NCI-H748 (cell line): ENCODE measurements at regions not wholly inside any gene's neighbourhood (a gene's known extent, or its start where the extent isn't known, plus 50 kb on each side); places are given as distances from the start of the nearest gene placed in this dataset.
"Not testable (repeated sequence)": the region's sequence is repeated elsewhere in the genome, so short reads cannot be mapped to it uniquely, and the experiment has no call there.

Experiments used
- DNase-seq: peaks from one replicate; lab custom pipeline; 2025; ENCODE audit not compliant: unreplicated experiment; lab: John Stamatoyannopoulos, UW

DNA sequence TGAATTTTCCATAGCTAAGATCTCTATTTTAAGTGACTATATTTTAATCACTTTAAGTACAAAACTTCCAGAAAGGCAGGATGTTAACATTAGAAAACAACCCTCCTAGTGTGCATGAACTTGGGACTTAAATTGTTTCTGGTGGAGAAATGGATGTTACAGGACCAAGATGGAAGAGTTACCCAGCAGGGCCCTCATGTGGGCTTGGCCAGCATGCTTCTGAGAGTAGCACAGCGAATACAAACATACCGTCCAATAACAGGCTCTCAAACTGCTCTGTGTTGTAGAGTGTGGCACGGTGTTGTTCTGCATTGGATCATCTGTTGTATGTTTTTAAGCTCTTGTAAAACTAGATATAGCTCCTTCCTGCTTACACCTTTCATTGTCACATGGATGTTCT lies 346.1 kb upstream of the SMIM21 start:
- no peak for DNase-seq

DNA sequence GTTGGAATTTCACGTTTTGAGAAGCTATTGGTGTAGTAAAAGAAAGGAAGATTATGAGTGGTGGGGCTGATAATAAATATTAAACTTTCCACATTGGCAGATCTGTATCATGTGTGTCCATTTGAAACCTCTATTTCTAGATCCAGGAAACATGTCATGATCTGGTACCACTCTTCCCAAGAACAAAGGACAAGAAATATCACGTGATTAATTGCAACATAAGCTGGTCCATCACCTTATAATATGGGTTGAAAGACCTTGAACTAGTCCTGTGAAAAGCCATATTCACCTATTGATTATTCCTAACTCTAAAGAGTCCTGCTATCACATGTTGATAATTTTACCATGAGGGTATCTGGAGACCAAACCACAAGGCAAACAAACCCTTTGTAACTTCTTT lies 335.3 kb upstream of the SMIM21 start:
- DNase-seq, result no peak

DNA sequence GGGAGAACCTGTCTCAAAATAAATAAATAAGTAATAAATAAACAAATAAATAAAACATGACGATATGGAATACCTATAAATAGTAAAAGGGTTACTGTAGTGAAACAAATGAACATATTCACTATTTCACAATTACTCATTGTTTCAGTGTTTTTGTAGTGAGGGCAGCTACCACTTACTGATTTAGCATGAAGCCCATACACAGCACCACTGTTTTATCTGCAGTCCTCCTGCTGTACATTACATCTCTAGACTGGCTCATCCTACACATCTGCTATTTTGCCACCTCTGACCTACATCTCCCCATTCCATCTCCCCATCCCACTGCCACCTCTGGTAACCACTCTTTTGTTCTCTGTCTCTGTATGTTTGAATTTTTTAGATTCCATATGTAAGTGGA lies 332.7 kb upstream of the SMIM21 start:
- DNase-seq, result no peak

DNA sequence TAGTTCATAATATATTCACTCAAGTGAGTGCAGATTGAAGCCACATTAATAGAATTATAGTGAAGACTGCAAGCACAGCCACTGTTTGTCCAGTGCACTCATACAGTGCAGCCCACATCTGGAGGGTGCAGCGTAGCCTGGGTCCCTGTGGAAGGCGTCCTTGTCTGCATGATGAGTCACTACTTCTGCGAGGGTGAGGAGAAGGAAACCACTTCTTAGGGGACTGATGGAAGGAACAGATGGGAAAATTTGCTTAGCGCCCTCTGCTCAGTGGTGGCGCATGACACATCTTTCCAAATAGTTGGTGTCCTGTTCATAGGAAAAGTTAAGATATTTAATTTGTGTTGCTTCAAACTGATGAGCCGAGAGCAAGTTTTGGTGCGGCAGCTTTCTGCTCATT lies 330.4 kb upstream of the SMIM21 start:
- DNase-seq, result no peak

DNA sequence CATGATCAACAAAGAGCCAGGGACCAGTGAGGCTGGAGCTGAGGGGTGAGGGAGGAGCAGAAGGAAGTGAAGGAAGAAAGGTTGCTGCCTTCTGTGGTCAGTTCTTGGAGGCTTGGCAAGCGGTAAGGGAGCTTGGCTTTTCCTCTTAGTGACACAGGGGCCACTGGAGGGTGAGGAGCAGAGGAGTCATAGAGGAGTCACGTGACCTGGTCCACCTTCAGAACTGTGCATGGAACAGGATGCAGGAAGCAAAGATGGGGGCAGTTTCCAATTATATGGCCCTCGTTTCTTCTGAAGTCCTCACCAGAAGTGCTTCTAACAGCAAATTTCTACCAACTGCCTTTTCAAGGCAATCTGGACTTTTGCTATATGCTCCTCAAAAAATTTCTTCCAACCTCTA lies 326.9 kb upstream of the SMIM21 start:
- no peak for DNase-seq

DNA sequence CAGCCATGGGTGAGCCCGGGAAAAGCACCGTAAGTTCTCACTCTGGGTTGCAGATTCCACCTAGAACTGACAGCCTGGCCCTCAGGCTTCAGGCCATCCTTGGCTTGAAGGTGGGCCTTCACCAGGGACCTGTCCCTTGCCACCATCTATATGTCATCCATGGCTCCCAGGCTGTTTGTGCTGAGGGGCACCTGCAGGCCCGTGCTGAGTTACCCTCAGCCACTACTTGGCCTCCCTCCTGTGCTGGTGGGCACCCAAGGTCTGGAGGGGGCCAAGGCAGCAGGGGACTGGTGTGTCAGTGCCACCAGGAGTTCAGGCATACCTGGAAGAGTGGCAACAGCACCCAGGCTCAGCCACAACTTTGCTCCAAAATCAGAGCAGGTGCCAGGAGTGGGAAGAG lies 326.2 kb upstream of the SMIM21 start:
- no peak for DNase-seq

DNA sequence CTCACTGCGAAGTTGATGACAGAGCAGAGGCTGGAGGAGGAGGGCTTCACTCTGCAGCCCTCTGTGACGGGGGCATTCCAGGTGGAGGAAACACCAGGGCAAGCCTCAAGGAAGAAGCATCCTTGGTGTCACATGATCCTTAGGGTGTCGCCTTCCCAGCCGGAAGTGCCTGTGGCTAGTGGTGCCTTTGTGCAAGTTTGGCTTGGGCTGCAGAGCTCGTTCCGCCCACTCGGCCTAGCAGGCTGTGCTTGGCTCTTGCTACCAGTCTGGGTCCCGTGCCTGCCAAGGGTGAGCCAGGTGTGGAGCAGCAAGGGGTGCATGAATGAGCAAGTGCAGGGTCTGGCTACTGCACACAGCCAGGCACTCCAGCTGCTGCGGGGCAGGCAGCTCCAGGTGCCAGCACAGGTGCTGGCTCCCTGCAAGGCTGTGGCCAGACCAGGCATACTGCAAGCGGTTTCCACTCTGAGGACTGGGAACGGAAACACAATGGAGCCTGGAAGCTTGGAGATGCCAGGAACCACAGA lies 325.3 kb upstream of the SMIM21 start:
- DNase-seq, result peak; percentile 17

DNA sequence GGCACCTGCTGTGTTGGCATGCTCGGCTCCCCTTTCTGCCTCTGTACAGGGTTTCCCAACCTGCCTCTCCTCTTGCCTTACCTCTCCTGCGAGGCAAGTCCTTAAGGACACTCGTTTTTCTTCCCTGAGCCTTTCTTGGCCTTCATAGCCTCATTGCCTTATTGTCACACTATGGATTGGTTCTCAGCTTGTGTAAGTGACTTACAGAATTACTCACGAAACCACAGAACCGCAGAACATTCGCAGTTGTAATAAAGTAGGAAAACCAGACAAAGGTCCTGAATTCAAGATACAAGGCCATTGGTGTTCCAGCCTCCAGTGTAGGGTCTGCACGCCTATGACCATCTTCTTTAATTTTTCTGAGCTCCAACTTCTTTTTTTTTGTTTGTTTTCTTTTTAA lies 317.6 kb upstream of the SMIM21 start:
- no peak for DNase-seq

DNA sequence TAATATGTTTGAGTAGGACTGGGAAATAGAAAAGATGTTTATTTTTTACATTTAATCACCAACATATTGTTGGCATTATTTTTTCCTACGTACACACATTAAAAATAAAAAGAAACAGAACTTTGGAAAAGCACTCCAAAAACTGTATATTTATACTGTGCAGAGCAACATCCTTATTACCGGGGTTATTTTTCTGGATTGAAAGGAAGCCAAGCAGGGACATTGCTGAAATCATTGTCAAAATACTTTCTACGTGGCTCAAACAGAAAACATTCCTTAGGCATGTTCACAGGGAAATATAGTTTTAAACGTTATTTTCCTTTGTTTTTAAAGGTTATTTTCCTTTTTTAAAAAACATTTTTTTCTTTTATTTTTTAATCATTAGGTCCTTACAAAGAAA lies 315.0 kb upstream of the SMIM21 start:
- no peak for DNase-seq

DNA sequence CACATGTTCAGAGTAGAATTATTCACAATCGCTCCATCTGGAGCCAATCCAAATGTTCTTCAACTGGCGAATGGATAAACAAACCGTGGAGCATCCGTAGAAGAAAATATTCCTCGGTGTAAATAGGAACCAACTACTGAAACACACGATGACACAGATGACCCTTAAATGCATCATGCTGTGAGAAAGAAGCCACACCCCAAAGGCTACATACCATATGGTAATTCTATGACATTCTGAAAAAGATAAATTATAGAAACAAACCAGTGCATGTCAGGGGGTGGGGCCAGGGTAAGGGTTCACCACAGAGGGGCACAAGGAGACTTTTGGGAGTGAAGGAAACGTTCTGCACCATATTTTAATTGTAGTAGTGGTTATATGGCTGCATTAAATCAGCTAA lies 312.2 kb upstream of the SMIM21 start:
- peak; percentile 51 for DNase-seq

DNA sequence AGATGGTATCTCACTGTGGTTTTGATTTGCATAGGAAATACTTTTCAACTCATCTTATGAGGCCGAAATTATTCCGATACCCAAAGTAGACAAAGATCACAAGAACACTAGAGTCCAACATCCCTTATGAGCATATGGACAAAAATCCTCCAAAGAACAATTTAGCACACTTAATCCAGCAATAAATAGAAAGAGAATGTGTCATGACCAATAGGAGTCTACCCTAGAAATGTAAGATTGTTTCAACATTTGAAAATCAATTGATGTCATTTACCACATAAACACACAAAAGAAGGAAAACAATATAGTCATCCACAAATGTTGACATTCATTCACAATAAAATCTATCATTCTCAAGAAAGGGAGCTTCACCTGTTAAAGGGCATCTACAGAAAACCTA lies 307.8 kb upstream of the SMIM21 start:
- DNase-seq, result no peak

DNA sequence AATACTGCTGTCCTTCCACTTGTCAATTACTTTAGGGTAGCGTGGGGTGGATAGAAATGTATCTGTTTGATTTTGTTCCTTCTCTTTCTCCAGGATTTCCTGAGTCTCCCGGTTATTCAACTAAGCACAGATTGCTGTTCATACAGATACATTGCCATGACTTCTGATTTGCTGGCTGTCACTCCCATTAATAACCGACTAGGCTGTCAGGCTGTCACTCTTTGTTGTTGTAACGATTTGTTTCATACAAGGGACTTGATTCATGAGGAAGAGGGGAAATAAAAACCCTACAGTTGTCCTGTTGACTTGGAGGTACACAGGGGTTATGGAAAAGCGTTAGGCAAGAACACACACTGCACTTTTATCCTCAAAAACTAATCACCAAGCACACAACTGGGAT lies 302.7 kb upstream of the SMIM21 start:
- DNase-seq, result no peak

DNA sequence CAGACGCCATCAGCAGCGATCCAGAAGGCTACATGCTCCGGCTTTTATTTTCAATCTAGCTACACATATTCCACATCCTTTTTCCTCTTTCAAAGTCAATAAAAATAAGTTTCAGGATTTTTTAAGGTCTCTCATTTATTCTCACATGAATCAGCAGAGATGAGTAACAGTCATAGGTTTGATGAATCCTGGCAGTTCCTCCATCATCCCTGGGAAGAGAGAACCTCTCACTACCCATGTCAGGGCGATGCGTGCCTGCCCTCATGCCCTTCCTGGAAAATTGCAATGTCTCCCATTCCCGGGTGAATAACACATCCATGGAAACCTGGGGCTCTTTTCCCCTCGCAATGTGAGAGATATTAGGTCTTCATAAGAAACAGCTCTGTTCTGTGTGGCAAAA lies 301.1 kb upstream of the SMIM21 start:
- DNase-seq, result no peak

DNA sequence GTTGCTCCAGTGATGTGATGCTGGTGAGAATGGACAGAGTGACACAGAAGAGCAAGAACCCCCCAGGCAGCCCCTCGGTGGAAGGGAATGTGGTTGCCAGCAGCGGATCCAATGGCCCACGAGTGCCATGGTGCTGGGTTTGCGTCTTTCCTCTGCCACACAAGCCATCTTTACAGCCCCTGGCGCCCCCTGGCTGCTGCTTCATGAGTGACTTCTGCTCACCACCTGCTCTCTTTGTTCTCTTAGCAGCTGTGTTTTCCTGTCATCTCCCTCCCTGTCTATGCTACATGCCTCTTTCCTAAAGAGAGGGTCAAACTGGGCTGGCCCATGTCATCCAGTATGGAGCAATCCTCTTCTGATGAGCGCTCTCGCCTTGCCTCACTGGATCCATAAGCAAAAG lies 300.0 kb upstream of the SMIM21 start:
- DNase-seq, result peak; percentile 75

DNA sequence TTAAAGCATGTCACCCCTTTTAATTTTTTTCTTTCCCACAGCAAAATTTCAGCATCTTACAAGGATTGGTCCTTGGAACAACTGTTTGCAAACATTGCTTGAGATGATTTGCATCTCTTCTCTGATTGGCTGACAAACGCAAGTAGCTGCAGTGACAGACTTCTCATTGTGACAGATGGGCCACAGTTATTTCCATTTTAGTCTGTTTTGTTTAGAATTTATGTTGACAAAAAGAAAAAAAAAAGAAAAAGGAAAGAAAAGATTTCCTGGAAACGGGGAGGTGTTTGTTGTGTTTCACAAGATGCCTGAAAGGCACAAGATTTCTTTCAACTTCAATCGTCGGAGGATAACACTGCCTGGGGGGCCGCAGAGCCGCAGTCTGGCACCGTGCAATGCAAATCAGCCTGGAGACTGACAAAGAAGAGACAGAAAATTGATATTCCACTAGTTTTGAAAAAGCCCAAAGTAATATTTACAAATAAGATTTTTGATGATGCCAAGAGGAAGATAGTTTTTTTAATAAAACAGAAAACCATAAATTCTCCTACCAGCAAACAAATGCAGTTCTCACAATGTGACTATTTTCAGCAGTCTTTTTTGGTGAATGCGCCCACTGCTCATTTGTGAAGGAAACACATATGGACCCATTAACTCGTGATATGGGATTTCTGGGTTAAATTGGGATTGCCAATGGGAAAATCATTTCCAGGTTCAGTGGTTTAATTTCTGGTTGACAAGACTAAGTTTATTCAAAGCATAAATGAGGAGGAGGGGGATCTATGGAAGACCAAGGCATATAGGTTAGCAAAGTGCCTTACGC lies 296.2 kb upstream of the SMIM21 start:
- peak; percentile 19 for DNase-seq

DNA sequence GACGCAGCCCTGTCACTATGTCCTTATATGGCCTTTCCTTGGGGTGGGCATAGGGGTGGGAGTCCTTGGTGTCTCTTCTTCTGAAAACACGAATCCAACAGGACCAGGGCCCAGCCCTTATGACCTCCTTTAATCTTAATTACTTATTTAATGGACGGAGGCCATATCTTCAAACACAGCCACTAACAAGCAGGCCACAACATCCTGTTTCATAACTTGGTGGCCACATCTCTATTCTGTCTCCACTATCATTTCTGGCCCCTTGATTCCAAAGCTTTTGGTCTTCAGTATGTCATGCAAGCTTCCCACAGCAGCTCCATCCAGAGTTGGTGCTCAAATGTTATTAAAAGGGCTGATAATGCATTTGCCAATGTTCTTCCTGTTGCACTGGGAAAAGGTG lies 287.3 kb upstream of the SMIM21 start:
- no peak for DNase-seq

DNA sequence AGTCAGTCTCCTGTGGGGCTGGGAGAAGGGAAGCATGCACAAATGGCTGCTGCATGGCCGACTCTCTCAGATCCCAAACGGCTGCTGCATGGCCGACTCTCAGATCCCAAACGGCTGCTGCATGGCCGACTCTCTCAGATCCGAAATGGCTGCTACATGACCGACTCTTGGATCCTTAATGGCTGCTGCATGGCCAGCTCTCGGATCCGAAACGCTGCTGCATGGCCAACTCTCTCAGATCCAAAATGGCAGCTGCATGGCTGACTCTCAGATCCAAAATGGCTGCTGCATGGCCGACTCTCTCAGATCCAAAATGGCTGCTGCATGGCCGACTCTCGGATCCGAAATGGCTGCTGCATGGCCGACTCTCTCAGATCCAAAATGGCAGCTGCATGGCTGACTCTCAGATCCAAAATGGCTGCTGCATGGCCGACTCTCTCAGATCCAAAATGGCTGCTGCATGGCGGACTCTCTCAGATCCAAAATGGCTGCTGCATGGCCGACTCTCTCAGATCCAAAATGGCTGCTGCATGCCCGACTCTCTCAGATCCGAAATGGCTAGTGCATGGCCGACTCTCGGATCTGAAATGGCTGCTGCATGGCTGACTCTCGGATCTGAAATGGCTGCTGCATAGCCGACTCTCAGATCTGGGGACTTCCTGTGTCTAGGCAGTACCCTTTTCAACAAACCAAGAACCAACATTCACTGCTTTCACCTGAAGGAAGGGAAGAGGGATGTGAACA lies 284.8 kb upstream of the SMIM21 start:
- DNase-seq, result not testable (repeated sequence)

DNA sequence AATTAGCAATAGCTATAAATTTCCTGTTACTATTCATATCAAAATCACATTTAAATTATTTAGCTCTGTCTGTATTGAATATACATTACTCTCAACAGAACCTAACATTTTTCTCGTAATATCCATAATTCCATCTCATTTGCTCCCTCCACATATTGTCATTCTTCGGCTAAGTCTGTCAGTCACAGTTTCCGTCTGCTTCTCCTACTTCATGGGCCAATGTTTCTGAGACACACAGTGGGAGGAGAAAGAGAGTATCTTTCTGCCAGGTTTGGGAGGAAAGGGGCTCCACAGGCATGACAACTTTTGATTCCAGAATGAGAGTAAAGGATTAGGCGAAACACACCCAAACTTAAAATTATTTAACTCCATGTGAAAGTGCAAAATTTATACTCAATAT lies 273.1 kb upstream of the SMIM21 start:
- no peak for DNase-seq

DNA sequence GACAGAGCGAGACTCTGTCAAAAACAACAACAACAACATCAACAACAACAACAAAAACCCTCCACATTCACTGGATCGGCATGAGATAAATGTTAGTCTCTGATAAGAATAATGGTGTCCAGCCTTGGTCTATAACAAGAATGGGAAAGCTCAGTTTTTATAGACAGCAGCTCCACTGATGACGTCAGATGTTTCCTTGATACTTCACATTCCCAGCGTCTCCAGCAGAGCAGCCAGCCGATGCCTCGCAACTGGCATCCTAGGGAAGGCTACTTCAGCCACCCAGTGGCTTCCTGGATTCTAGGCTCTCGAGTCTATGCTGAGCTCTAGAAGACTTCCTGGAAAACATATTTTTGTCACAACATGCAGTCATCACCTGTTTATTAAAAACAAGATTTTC lies 271.4 kb upstream of the SMIM21 start:
- DNase-seq, result no peak

DNA sequence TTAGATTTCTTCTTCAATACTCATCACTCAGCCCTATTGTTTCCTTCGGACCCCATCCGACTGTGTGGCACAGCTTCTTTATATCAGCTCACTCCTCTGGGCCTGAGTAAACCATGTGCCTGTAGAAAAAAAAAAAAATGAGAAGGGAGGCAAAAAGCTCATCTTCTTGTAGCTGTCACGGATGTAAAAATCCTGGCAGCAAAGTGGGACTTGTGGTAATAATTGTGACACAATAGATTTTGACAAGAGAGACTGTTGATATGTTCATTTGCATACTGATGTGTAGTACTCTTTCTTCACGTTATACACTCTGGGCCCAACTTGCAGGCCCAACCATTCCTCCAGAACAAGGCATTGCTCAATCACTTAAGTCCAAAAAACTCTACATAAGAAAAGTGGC lies 270.0 kb upstream of the SMIM21 start:
- no peak for DNase-seq

DNA sequence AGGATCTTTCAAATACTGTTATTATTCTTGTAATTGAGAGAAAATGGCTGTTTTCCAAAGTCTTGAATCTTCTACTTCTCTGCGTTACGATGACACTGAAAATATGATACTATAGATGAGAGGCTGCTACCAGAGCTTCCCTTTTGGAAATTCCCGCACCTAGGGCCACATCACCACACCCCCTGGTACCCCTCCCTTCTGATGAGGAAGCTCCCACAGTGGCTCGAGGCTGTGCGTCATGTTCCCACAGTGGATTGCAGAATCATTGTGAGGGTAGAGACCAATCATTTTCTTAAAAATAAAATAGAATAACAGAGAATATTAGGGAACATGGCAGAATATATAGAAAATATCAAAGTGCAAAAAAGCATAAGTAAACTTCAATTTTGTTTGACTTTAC lies 268.9 kb upstream of the SMIM21 start:
- no peak for DNase-seq

DNA sequence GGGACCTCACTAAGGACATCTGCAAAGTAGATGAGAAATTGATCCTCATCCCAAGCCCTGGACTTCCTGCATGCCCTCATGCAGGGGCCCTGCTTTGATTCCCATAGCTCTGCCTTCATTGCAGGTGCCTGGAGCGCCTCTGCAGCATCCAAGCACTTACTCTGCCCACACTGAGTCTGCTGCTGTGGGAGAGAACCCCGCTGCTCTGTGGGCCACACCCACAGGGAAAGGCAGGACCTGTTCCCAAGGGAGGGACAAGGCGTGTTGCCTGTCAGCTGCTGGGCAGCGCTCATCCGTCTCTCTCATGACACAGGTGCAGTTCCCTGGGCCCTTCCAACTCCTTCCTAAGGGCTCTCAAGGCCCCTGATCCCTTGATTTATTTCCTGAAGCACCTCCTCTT lies 266.8 kb upstream of the SMIM21 start:
- peak; percentile 50 for DNase-seq
